Activated CD8-positive, alpha-beta T cell treated with anti-CD3 and anti-CD28 coated beads for 36 hours (primary cell): ENCODE measurements at regions not wholly inside any gene's neighbourhood (a gene's known extent, or its start where the extent isn't known, plus 50 kb on each side); places are given as distances from the start of the nearest gene placed in this dataset.

ENCODE experiments used
- ATAC-seq: fragments of 200-7000 bp; cut with Tn5 transposase; one replicate; pipeline ENCODE4 v1.10.0; 2021; ENCODE audit warnings: mild to moderate bottlenecking, moderate library complexity
- CTCF ChIA-PET: fragments of 350-600 bp; sonication (Branson Sonifier 250); formaldehyde crosslinking; loops from one replicate; lab custom pipeline; 2021; ENCODE audit warnings: antibody characterized with exemption; lab: Charles Lee
- POLR2A ChIA-PET: fragments of 350-600 bp; sonication (Branson Sonifier 250); formaldehyde crosslinking; loops from one replicate; lab custom pipeline; 2021; ENCODE audit warnings: antibody characterized with exemption; lab: Charles Lee
- DNase-seq: peaks from one replicate; pipeline ENCODE4 v3.0.0-alpha.2; 2020
- H3K27ac Mint-ChIP-seq: one replicate; pipeline ENCODE4 v1.8.0; 2021; ENCODE audit warnings: mild to moderate bottlenecking, mixed read lengths
- H3K27me3 Mint-ChIP-seq: one replicate; pipeline ENCODE4 v1.8.0; 2021; ENCODE audit warnings: mixed read lengths
- H3K36me3 Mint-ChIP-seq: one replicate; pipeline ENCODE4 v1.8.0; 2021; ENCODE audit warnings: low read depth, mixed read lengths
- H3K4me1 Mint-ChIP-seq: one replicate; pipeline ENCODE4 v1.8.0; 2021; ENCODE audit warnings: low read depth, mixed read lengths
- H3K4me3 Mint-ChIP-seq: one replicate; pipeline ENCODE4 v1.8.0; 2021; ENCODE audit warnings: mild to moderate bottlenecking, moderate library complexity, mixed read lengths
- H3K9me3 Mint-ChIP-seq: one replicate; pipeline ENCODE4 v1.8.0; 2021; ENCODE audit warnings: mixed read lengths
- intact Hi-C: fragments of 100-400 bp; cut with micrococcal nuclease; formaldehyde crosslinking; loops from one replicate; pipeline ENCODE4 v1.10.0; 2022
- TF ChIP-seq, protein P1 (sequence below): fragments of 200-600 bp; IDR thresholded peaks from one replicate; pipeline ENCODE4 v1.8.0; 2022; ENCODE audit warnings: antibody characterized with exemption, mild to moderate bottlenecking

DNA sequence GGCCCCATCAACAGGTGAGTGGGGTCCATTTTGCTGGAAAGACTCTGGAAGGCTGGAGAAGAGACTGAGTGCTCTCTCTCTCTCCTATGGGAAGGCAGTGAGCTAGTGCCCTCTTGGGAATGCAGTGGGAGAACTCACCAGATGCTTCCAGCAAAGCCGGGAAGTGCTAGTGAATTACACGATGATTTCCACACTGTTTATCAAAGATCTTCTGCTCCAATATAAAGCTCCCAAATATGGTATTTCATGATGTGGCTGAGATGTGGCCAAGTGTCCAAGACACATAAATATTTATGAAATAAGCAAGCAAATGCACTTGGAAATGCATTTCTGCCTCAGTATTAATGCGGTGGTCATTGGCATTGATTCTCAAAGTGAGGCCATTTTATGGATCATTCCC lies 135.9 kb downstream of the VAPA start:
- ATAC-seq (no peak), DNase-seq (no peak)
- intact Hi-C loops: no loop called here
- Mint-ChIP-seq H3K27ac (no peak overlapping the region), H3K4me3 (no peak overlapping the region), H3K9me3 (no peaks in the 10 kb centered on the region), H3K27me3 (no peaks in the 10 kb centered on the region), H3K4me1 (no peaks in the 10 kb centered on the region), H3K36me3 (no peaks in the 10 kb centered on the region)
- ChIA-PET CTCF (no interaction called here), POLR2A (no interaction called here)
- TF ChIP-seq, protein P1, sequence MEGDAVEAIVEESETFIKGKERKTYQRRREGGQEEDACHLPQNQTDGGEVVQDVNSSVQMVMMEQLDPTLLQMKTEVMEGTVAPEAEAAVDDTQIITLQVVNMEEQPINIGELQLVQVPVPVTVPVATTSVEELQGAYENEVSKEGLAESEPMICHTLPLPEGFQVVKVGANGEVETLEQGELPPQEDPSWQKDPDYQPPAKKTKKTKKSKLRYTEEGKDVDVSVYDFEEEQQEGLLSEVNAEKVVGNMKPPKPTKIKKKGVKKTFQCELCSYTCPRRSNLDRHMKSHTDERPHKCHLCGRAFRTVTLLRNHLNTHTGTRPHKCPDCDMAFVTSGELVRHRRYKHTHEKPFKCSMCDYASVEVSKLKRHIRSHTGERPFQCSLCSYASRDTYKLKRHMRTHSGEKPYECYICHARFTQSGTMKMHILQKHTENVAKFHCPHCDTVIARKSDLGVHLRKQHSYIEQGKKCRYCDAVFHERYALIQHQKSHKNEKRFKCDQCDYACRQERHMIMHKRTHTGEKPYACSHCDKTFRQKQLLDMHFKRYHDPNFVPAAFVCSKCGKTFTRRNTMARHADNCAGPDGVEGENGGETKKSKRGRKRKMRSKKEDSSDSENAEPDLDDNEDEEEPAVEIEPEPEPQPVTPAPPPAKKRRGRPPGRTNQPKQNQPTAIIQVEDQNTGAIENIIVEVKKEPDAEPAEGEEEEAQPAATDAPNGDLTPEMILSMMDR: no peak

DNA sequence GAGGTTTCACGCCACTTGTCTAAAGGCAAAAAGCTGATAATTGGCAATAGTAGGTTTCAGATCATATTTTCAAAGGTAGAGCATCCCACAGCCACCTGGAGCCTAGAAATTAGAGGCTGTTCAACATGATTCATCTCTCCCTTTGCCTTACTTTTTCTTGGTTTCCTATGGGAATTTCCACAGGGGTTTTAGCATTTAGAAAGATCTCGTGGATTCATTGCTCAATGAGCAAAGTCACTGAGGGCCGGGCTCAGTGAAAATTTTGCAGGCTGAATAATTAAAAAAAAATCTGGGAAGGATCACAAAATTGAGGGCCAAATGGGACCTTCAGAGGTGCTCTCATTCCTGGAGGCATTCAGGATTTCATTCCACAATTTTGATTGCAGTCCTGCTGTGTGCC lies 137.1 kb downstream of the VAPA start:
- ChIA-PET CTCF (no interaction called here), POLR2A (no interaction called here)
- DNase-seq (no peak), ATAC-seq (no peak)
- no peaks in the 10 kb centered on the region for H3K27me3 Mint-ChIP-seq
- TF ChIP-seq, protein P1: no peak
- intact Hi-C loops: no loop called here
- no peak overlapping the region for H3K4me3 Mint-ChIP-seq
- H3K27ac Mint-ChIP-seq: no peak overlapping the region
- H3K4me1 Mint-ChIP-seq: no peaks in the 10 kb centered on the region
- no peaks in the 10 kb centered on the region for H3K36me3 Mint-ChIP-seq
- no peaks in the 10 kb centered on the region for H3K9me3 Mint-ChIP-seq

DNA sequence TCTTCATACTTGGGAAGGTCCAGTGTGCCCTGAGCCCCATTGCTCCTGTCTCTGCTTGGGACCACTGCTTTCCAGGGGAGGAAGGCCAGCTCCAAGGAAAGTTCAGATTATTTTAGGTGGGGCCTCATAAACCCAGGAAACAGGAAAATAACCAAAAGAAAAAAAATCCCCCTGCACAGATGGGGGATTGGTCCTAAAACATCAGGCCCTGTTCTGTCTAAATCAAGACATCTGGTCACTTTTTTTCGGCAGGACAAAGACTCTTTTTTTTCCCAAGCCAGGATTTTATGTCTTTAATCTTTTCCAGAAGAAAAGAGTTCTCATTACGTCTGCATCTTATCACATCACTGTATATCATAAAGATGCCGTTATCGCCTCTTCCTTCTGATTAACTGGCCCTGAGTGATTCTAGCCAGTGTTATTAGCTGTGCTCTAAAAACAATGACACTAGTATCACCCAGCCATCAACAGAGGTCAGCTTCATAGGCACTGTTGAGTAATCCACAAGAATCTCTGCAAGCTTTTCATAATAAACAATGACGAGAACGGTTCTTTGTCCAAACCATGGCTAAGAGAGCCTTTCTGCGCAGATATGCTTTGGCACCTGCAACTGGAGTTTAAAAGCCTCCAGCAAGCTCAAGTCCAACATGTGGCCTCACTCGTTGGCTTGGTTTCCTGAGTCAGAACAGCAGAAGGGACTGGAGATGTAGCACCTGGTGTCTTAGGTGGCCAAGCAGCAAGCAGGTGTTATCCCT lies 138.2 kb downstream of the VAPA start:
- TF ChIP-seq, protein P1: no peak
- no peak for ATAC-seq
- Mint-ChIP-seq H3K36me3 (no peaks in the 10 kb centered on the region), H3K27ac (no peak overlapping the region), H3K4me1 (no peaks in the 10 kb centered on the region), H3K4me3 (no peak overlapping the region), H3K27me3 (no peaks in the 10 kb centered on the region), H3K9me3 (no peaks in the 10 kb centered on the region)
- POLR2A ChIA-PET: no interaction called here
- intact Hi-C loops: no loop called here
- CTCF ChIA-PET: no interaction called here
- no peak for DNase-seq

DNA sequence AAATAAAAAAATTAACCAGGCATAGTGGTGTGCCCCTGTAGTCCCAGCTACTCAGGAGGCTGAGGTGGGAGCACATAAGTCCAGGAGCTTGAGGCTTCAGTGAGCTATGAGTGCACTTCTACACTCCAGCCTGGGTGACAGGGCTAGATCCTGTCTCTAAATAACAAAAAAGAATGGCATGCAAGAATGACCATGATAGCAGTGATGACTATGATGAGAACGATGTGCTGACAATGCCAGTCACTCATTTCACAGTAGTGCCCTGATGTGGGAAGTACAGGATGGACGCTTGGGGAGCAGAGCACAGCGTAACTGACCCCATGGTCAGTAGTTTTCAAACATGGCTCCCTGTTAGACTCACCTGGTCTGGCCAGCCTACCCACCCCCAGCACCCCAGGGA lies 139.1 kb downstream of the VAPA start:
- Mint-ChIP-seq H3K4me1 (peaks cover 2% of the 10 kb centered on the region), H3K9me3 (no peaks in the 10 kb centered on the region), H3K27ac (no peak overlapping the region), H3K36me3 (no peaks in the 10 kb centered on the region), H3K27me3 (no peaks in the 10 kb centered on the region), H3K4me3 (no peak overlapping the region)
- ChIA-PET POLR2A (no interaction called here), CTCF (no interaction called here)
- intact Hi-C loops: no loop called here
- TF ChIP-seq, protein P1: no peak
- DNase-seq: no peak
- ATAC-seq: no peak

DNA sequence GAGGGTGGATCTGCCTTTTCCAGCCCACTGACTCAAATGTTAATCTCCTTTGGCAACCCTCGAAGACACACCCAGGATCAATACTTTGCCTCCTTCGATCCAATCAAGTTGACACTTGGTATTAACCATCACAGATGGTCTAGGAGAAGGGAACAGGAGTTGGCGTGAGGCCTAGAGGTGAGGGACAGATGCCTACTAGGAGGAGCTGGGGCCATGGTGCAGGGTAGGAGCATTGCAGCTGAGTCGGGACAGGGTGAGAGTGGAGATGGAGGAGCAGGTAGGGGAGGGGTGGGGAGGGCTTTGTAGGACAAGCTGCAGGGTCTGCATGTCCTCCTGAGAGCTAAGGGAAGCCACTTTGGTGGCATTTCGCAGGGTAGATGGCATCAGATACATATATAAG lies 140.0 kb downstream of the VAPA start:
- intact Hi-C loops: no loop called here
- Mint-ChIP-seq H3K4me1 (peaks cover 8% of the 10 kb centered on the region), H3K27me3 (no peaks in the 10 kb centered on the region), H3K9me3 (no peaks in the 10 kb centered on the region), H3K27ac (no peak overlapping the region), H3K4me3 (no peak overlapping the region), H3K36me3 (no peaks in the 10 kb centered on the region)
- no peak for ATAC-seq
- TF ChIP-seq, protein P1: no peak
- POLR2A ChIA-PET: interaction anchor here (0.6 kb wide), 1 partner anchor 79 kb away, joined by 3 read pairs; no protein-coding TSS in a partner anchor
- DNase-seq: no peak
- CTCF ChIA-PET: no interaction called here
